ENCODE measurements at regions not wholly inside any gene's neighbourhood (a gene's known extent, or its start where the extent isn't known, plus 50 kb on each side); places are given as distances from the start of the nearest gene placed in this dataset.

DNA sequence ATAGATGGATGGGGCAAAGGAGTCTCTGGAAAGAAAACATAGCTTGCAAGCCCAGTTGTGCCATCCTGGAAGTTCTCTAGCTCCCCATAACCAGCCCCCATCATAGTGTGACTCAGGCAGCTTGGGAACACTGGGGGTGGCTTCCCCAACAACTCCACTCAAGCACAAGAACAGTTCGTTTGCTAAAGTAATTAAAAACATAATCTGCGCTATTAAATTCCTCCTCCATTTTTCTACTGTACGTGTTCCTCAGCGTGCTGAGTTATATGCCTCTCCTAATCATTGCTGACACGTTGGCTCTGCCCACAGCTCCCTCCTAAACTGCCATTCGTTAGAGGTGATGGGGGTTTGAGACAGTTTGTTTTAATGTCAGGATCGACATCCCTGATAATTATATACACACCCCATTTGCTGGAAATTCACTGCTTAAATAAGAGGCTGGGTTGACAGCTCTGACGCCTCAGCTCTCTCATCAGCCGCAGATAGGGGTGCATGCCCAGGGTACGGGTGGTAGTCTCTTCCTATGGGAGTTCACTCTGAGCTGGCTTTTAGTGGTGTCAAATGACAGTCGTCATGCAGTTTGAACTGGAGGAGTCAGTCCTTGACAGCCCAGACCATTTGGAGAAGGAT lies 59.5 kb upstream of the SEZ6L start:
- 25 to 27% methylated on average over 11 of the region's 11 CpGs for WGBS, 2 experiments (ENCODE audit: low coverage in 1 of 2, low lambda C conversion rate in 2 of 2, missing lambda C conversion rate in 2 of 2)
- Histone ChIP-seq H2AFZ (no peak overlapping the region), H3K9ac (no peak overlapping the region), H3K9me2 (ENCODE audit: insufficient read depth) (no peaks in the 10 kb centered on the region), H3K9me3 (ENCODE audit: low read depth) (no peaks in the 10 kb centered on the region), H4K20me1 (ENCODE audit: insufficient read depth) (no peaks in the 10 kb centered on the region), H3F3A (ENCODE audit: insufficient read depth) (no peaks in the 10 kb centered on the region), H3K4me3 (no peak overlapping the region), H3K4me2 (ENCODE audit: unreplicated experiment) (no peak overlapping the region), H3K79me2 (ENCODE audit: insufficient read depth) (no peaks in the 10 kb centered on the region), H3K27ac (no peak overlapping the region), H3K27me3 (replicated peaks; ENCODE audit: insufficient read depth) (no peaks in the 10 kb centered on the region), H3K4me1 (ENCODE audit: insufficient read depth) (no peaks in the 10 kb centered on the region), H3K36me3 (ENCODE audit: low read depth) (no peaks in the 10 kb centered on the region)
- no peak for DNase-seq
- TF ChIP-seq EZH2phosphoT487 (IDR thresholded peaks at IDR 0.05; ENCODE audit: insufficient read depth, low read depth): no peak
- no peak for TF ChIP-seq EZH2 (IDR thresholded peaks at IDR 0.05; ENCODE audit: insufficient read depth, poor library complexity, severe bottlenecking)
- in situ Hi-C loops (cut with MboI): no loop called here

DNA sequence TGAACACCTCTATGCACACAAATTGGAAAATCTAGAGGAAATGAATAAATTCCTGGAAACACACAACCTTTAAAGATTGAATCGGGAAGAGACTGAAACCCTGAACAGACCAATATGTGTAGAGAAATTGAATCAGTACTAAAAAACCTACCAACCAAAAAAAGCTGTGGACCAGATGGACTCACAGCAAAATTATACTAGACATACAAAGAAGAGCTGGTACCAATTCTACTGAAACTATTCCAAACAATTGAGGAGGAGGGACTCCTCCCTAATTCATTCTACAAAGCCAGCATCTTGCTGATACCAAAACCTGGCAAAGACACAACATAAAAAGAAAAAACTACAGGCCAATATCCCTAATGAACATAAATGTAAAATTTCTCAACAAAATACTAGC lies 54.4 kb upstream of the SEZ6L start:
- H3F3A ChIP-seq (ENCODE audit: insufficient read depth): no peaks in the 10 kb centered on the region
- no peaks in the 10 kb centered on the region for H3K9me3 ChIP-seq (ENCODE audit: low read depth)
- TF ChIP-seq EZH2 (IDR thresholded peaks at IDR 0.05; ENCODE audit: insufficient read depth, poor library complexity, severe bottlenecking) (no peak), EZH2phosphoT487 (IDR thresholded peaks at IDR 0.05; ENCODE audit: insufficient read depth, low read depth) (no peak)
- no peak for DNase-seq
- H3K9ac ChIP-seq: no peak overlapping the region
- H4K20me1 ChIP-seq (ENCODE audit: insufficient read depth): no peaks in the 10 kb centered on the region
- H3K36me3 ChIP-seq (ENCODE audit: low read depth): no peaks in the 10 kb centered on the region
- H2AFZ ChIP-seq: no peak overlapping the region
- 0 to 3% methylated on average over 1 of the region's 1 CpG for WGBS, 2 experiments (ENCODE audit: low coverage in 1 of 2, low lambda C conversion rate in 2 of 2, missing lambda C conversion rate in 2 of 2)
- no peaks in the 10 kb centered on the region for H3K79me2 ChIP-seq (ENCODE audit: insufficient read depth)
- no peak overlapping the region for H3K4me2 ChIP-seq (ENCODE audit: unreplicated experiment)
- no peaks in the 10 kb centered on the region for H3K9me2 ChIP-seq (ENCODE audit: insufficient read depth)
- in situ Hi-C loops (cut with MboI): no loop called here
- H3K4me1 ChIP-seq (ENCODE audit: insufficient read depth): no peaks in the 10 kb centered on the region
- H3K4me3 ChIP-seq: no peak overlapping the region
- no peaks in the 10 kb centered on the region for H3K27me3 ChIP-seq (replicated peaks; ENCODE audit: insufficient read depth)
- H3K27ac ChIP-seq: no peak overlapping the region

DNA sequence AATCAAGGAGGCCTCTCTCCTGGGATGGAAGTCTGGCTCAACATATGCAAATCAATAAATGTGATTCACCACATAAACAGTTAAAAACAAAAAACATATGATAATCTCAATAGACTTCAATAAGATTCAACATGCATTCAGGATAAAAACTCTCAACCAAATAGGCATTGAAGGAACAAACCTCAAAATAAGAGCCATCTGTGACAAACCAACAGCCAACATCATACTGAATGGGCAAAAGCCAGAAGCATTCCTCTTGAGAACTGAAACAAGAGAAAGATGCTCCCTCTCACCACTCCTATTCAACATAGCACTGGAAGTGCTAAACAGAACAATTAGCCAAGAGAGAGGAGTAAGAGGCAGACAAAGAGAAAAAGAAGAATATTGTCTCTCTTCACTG lies 54.0 kb upstream of the SEZ6L start:
- no peak for DNase-seq
- Histone ChIP-seq H3K27ac (no peak overlapping the region), H3K27me3 (replicated peaks; ENCODE audit: insufficient read depth) (no peaks in the 10 kb centered on the region), H3K79me2 (ENCODE audit: insufficient read depth) (no peaks in the 10 kb centered on the region), H4K20me1 (ENCODE audit: insufficient read depth) (no peaks in the 10 kb centered on the region), H2AFZ (no peak overlapping the region), H3K9me3 (ENCODE audit: low read depth) (no peaks in the 10 kb centered on the region), H3K4me2 (ENCODE audit: unreplicated experiment) (no peak overlapping the region), H3K9ac (no peak overlapping the region), H3K9me2 (ENCODE audit: insufficient read depth) (no peaks in the 10 kb centered on the region), H3K36me3 (ENCODE audit: low read depth) (no peaks in the 10 kb centered on the region), H3K4me3 (no peak overlapping the region), H3K4me1 (ENCODE audit: insufficient read depth) (no peaks in the 10 kb centered on the region), H3F3A (ENCODE audit: insufficient read depth) (no peaks in the 10 kb centered on the region)
- TF ChIP-seq EZH2phosphoT487 (IDR thresholded peaks at IDR 0.05; ENCODE audit: insufficient read depth, low read depth): no peak
- TF ChIP-seq EZH2 (IDR thresholded peaks at IDR 0.05; ENCODE audit: insufficient read depth, poor library complexity, severe bottlenecking): no peak
- in situ Hi-C loops (cut with MboI): no loop called here
